Brain pericyte (primary cell): ENCODE measurements at regions not wholly inside any gene's neighbourhood (a gene's known extent, or its start where the extent isn't known, plus 50 kb on each side); places are given as distances from the start of the nearest gene placed in this dataset.
"Not testable (repeated sequence)": the region's sequence is repeated elsewhere in the genome, so short reads cannot be mapped to it uniquely, and the experiment has no call there.

Experiments
- DNase-seq: peaks from one replicate; pipeline ENCODE4 v3.0.0-alpha.2; 2012; ENCODE audit warnings: low read depth, low spot score

- DNase-seq = not testable (repeated sequence)
Observed at GRCh38 chrX:1016281-1016680, 196.2 kb downstream of the CRLF2 start.

GRCh38 chrX:1012678-1013300 is 199.7 kb downstream of the CRLF2 start:
- DNase-seq = no peak

GRCh38 chrX:1011691-1012283 is 200.7 kb downstream of the CRLF2 start:
- DNase-seq = no peak

GRCh38 chrX:1009771-1010170 is 202.7 kb downstream of the CRLF2 start:
- no peak for DNase-seq

- DNase-seq = no peak
Observed at GRCh38 chrX:1006156-1006730, 206.2 kb downstream of the CRLF2 start.

GRCh38 chrX:1002611-1003010 is 209.8 kb downstream of the CRLF2 start:
- DNase-seq = no peak

GRCh38 chrX:997631-998137 is 214.8 kb downstream of the CRLF2 start:
- no peak for DNase-seq

- DNase-seq = no peak
Observed at GRCh38 chrX:994780-995179, 217.7 kb downstream of the CRLF2 start.

- peak; percentile 80 for DNase-seq
Observed at GRCh38 chrX:989959-990510, 222.4 kb downstream of the CRLF2 start.

GRCh38 chrX:988530-988929 is 223.9 kb downstream of the CRLF2 start:
- not testable (repeated sequence) for DNase-seq

GRCh38 chrX:981791-982626 is 230.4 kb downstream of the CRLF2 start:
- DNase-seq = no peak

- no peak for DNase-seq
Observed at GRCh38 chrX:980587-981235, 231.7 kb downstream of the CRLF2 start.

GRCh38 chrX:979127-979526 is 233.3 kb downstream of the CRLF2 start:
- DNase-seq = not testable (repeated sequence)

- DNase-seq = no peak
Observed at GRCh38 chrX:973010-973632, 239.3 kb downstream of the CRLF2 start.

GRCh38 chrX:968148-968965 is 244.1 kb downstream of the CRLF2 start:
- no peak for DNase-seq

GRCh38 chrX:966396-967070 is 245.9 kb downstream of the CRLF2 start:
- no peak for DNase-seq

GRCh38 chrX:964831-965416 is 247.5 kb downstream of the CRLF2 start:
- DNase-seq = no peak

- DNase-seq = no peak
Observed at GRCh38 chrX:960821-961220, 251.6 kb downstream of the CRLF2 start.

- DNase-seq = no peak
Observed at GRCh38 chrX:959595-959994, 252.9 kb downstream of the CRLF2 start.
